ENCODE measurements at regions not wholly inside any gene's neighbourhood (a gene's known extent, or its start where the extent isn't known, plus 50 kb on each side); places are given as distances from the start of the nearest gene placed in this dataset.

GRCh38 chr18:41371156-41372045 lies 583.6 kb upstream of the PIK3C3 start:
- ATAC-seq (ENCODE audit: low FRiP score in 2 of 2) (no peak), DNase-seq (no peak)

GRCh38 chr18:41370740-41371139 lies 584.3 kb upstream of the PIK3C3 start:
- Histone ChIP-seq H3K4me3 (no peak overlapping the region), H3K36me3 (no peaks in the 10 kb centered on the region), H3K27me3 (no peaks in the 10 kb centered on the region), H3K4me1 (no peaks in the 10 kb centered on the region), H3K9me3 (no peaks in the 10 kb centered on the region), H3K27ac (no peak overlapping the region)
- TF ChIP-seq EP300 (IDR thresholded peaks at IDR 0.05) (no peak), POLR2A (IDR thresholded peaks at IDR 0.05) (no peak), POLR2AphosphoS5 (IDR thresholded peaks at IDR 0.05) (no peak)
- ATAC-seq (ENCODE audit: low FRiP score in 2 of 2) (no peak), DNase-seq (no peak)
- WGBS, 2 donors = 54 to 66% methylated on average over 4 of the region's 4 CpGs

More at GRCh38 chr18:41371156-41372045, 583.6 kb upstream of the PIK3C3 start:
- no peak overlapping the region for H3K27ac ChIP-seq
- H3K9me3 ChIP-seq = no peaks in the 10 kb centered on the region
- no peak for TF ChIP-seq CTCF (IDR thresholded peaks at IDR 0.05)
- no peak for TF ChIP-seq POLR2AphosphoS5 (IDR thresholded peaks at IDR 0.05)
- TF ChIP-seq POLR2A (IDR thresholded peaks at IDR 0.05) = no peak
- no peaks in the 10 kb centered on the region for H3K4me1 ChIP-seq
- no peaks in the 10 kb centered on the region for H3K36me3 ChIP-seq
- no peak overlapping the region for H3K4me3 ChIP-seq
- no peaks in the 10 kb centered on the region for H3K27me3 ChIP-seq
- WGBS, 2 donors = 51 to 66% methylated on average over 5 of the region's 5 CpGs

GRCh38 chr18:41357708-41358107 lies 597.3 kb upstream of the PIK3C3 start:
- no peak for ATAC-seq (ENCODE audit: low FRiP score in 2 of 2)
- no peak overlapping the region for H3K27ac ChIP-seq
- 58 to 66% methylated on average over 2 of the region's 2 CpGs for WGBS, 2 donors

GRCh38 chr18:41353777-41354528 lies 601.1 kb upstream of the PIK3C3 start:
- DNase-seq = no peak
- no peak for TF ChIP-seq EP300 (IDR thresholded peaks at IDR 0.05)
- no peak for TF ChIP-seq POLR2A (IDR thresholded peaks at IDR 0.05)
- no peak for TF ChIP-seq POLR2AphosphoS5 (IDR thresholded peaks at IDR 0.05)
- no peak for TF ChIP-seq CTCF (IDR thresholded peaks at IDR 0.05)

More at GRCh38 chr18:41357708-41358107, 597.3 kb upstream of the PIK3C3 start:
- Histone ChIP-seq H3K9me3 (no peaks in the 10 kb centered on the region), H3K36me3 (no peaks in the 10 kb centered on the region), H3K4me3 (no peak overlapping the region), H3K4me1 (no peaks in the 10 kb centered on the region), H3K27me3 (no peaks in the 10 kb centered on the region)
- no peak for DNase-seq
- no peak for TF ChIP-seq POLR2A (IDR thresholded peaks at IDR 0.05)
- TF ChIP-seq EP300 (IDR thresholded peaks at IDR 0.05) = no peak
- no peak for TF ChIP-seq CTCF (IDR thresholded peaks at IDR 0.05)
- TF ChIP-seq POLR2AphosphoS5 (IDR thresholded peaks at IDR 0.05) = no peak

GRCh38 chr18:41351430-41351829 lies 603.6 kb upstream of the PIK3C3 start:
- Histone ChIP-seq H3K36me3 (no peaks in the 10 kb centered on the region), H3K27me3 (no peaks in the 10 kb centered on the region), H3K4me3 (no peak overlapping the region), H3K27ac (no peak overlapping the region), H3K4me1 (no peaks in the 10 kb centered on the region), H3K9me3 (no peaks in the 10 kb centered on the region)
- WGBS, 2 donors = 71 to 75% methylated on average over 3 of the region's 3 CpGs
- TF ChIP-seq EP300 (IDR thresholded peaks at IDR 0.05) = no peak
- no peak for TF ChIP-seq POLR2AphosphoS5 (IDR thresholded peaks at IDR 0.05)
- no peak for TF ChIP-seq POLR2A (IDR thresholded peaks at IDR 0.05)
- TF ChIP-seq CTCF (IDR thresholded peaks at IDR 0.05) = no peak
- ATAC-seq (ENCODE audit: low FRiP score in 2 of 2) (no peak), DNase-seq (no peak)

More at GRCh38 chr18:41353777-41354528, 601.1 kb upstream of the PIK3C3 start:
- 72 to 75% methylated on average over 3 of the region's 3 CpGs for WGBS, 2 donors
- no peaks in the 10 kb centered on the region for H3K4me1 ChIP-seq
- H3K27ac ChIP-seq = no peak overlapping the region
- H3K9me3 ChIP-seq = no peaks in the 10 kb centered on the region
- H3K27me3 ChIP-seq = no peaks in the 10 kb centered on the region
- no peak overlapping the region for H3K4me3 ChIP-seq
- no peaks in the 10 kb centered on the region for H3K36me3 ChIP-seq
- ATAC-seq (ENCODE audit: low FRiP score in 2 of 2) = no peak
